ENCODE measurements at regions not wholly inside any gene's neighbourhood (a gene's known extent, or its start where the extent isn't known, plus 50 kb on each side); places are given as distances from the start of the nearest gene placed in this dataset.

GRCh38 chr6:155894758-155895157, 439.1 kb upstream of the NOX3 start:
- no peak overlapping the region for H3K4me3 ChIP-seq (ENCODE audit: low read depth in 1 of 2, low read length in 1 of 2)
- no peak for TF ChIP-seq CTCF (IDR thresholded peaks at IDR 0.05)
- H3K27ac ChIP-seq: no peak overlapping the region
- no peaks in the 10 kb centered on the region for H3K4me1 ChIP-seq (ENCODE audit: control insufficient read depth in 1 of 2, insufficient read depth in 1 of 2, low read depth in 1 of 2, low read length in 1 of 2)
- H3K9me3 ChIP-seq: no peaks in the 10 kb centered on the region
- no peaks in the 10 kb centered on the region for H3K36me3 ChIP-seq
- no peaks in the 10 kb centered on the region for H3K27me3 ChIP-seq

GRCh38 chr6:155894262-155894661, 438.6 kb upstream of the NOX3 start:
- no peaks in the 10 kb centered on the region for H3K27me3 ChIP-seq
- H3K36me3 ChIP-seq: no peaks in the 10 kb centered on the region
- H3K9me3 ChIP-seq: no peaks in the 10 kb centered on the region
- no peaks in the 10 kb centered on the region for H3K4me1 ChIP-seq (ENCODE audit: control insufficient read depth in 1 of 2, insufficient read depth in 1 of 2, low read depth in 1 of 2, low read length in 1 of 2)
- no peak for TF ChIP-seq CTCF (IDR thresholded peaks at IDR 0.05)
- H3K27ac ChIP-seq: no peak overlapping the region
- H3K4me3 ChIP-seq (ENCODE audit: low read depth in 1 of 2, low read length in 1 of 2): no peak overlapping the region

GRCh38 chr6:155890409-155890808, 434.8 kb upstream of the NOX3 start:
- Histone ChIP-seq H3K4me3 (ENCODE audit: low read depth in 1 of 2, low read length in 1 of 2) (no peak overlapping the region), H3K4me1 (ENCODE audit: control insufficient read depth in 1 of 2, insufficient read depth in 1 of 2, low read depth in 1 of 2, low read length in 1 of 2) (no peaks in the 10 kb centered on the region), H3K27ac (no peak overlapping the region), H3K9me3 (no peaks in the 10 kb centered on the region), H3K36me3 (no peaks in the 10 kb centered on the region), H3K27me3 (no peaks in the 10 kb centered on the region)
- no peak for TF ChIP-seq CTCF (IDR thresholded peaks at IDR 0.05)

GRCh38 chr6:155889410-155889809, 433.8 kb upstream of the NOX3 start:
- Histone ChIP-seq H3K9me3 (no peaks in the 10 kb centered on the region), H3K36me3 (no peaks in the 10 kb centered on the region), H3K4me3 (ENCODE audit: low read depth in 1 of 2, low read length in 1 of 2) (no peak overlapping the region), H3K27me3 (no peaks in the 10 kb centered on the region), H3K4me1 (ENCODE audit: control insufficient read depth in 1 of 2, insufficient read depth in 1 of 2, low read depth in 1 of 2, low read length in 1 of 2) (no peaks in the 10 kb centered on the region), H3K27ac (no peak overlapping the region)
- no peak for TF ChIP-seq CTCF (IDR thresholded peaks at IDR 0.05)

GRCh38 chr6:155887421-155887820, 431.8 kb upstream of the NOX3 start:
- Histone ChIP-seq H3K4me1 (ENCODE audit: control insufficient read depth in 1 of 2, insufficient read depth in 1 of 2, low read depth in 1 of 2, low read length in 1 of 2) (no peaks in the 10 kb centered on the region), H3K27ac (no peak overlapping the region), H3K36me3 (no peaks in the 10 kb centered on the region), H3K4me3 (ENCODE audit: low read depth in 1 of 2, low read length in 1 of 2) (no peak overlapping the region), H3K9me3 (no peaks in the 10 kb centered on the region), H3K27me3 (no peaks in the 10 kb centered on the region)
- TF ChIP-seq CTCF (IDR thresholded peaks at IDR 0.05): no peak

- no peak for TF ChIP-seq CTCF (IDR thresholded peaks at IDR 0.05)
- H3K4me1 ChIP-seq (ENCODE audit: control insufficient read depth in 1 of 2, insufficient read depth in 1 of 2, low read depth in 1 of 2, low read length in 1 of 2): no peaks in the 10 kb centered on the region
- no peak overlapping the region for H3K27ac ChIP-seq
- H3K4me3 ChIP-seq (ENCODE audit: low read depth in 1 of 2, low read length in 1 of 2): no peak overlapping the region
- no peaks in the 10 kb centered on the region for H3K27me3 ChIP-seq
- no peaks in the 10 kb centered on the region for H3K9me3 ChIP-seq
- H3K36me3 ChIP-seq: no peaks in the 10 kb centered on the region
Observed at GRCh38 chr6:155883741-155884140, 428.1 kb upstream of the NOX3 start.
